ENCODE measurements at regions not wholly inside any gene's neighbourhood (a gene's known extent, or its start where the extent isn't known, plus 50 kb on each side); places are given as distances from the start of the nearest gene placed in this dataset.

DNA sequence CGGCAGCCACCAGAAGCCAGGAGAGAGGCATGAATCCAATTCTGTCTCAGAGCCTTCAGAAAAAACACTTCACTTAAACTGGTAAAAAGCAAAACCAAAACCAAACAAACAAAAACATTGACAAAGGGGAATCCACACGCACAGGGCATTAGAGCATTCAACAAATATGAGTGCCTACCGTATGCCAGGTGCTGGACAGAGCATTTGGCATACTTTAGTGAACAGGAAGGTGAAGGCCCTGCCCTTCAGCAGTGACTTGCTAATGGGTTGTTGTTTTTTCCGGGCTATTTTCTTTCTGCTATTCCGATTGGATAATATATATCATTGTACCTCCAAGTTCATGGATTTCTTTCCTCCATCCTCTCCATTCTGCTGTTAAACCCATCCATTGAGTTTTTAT is 71.7 kb upstream of the RUFY1 start:
- 63% methylated on average over 2 of the region's 5 CpGs for WGBS (ENCODE audit: insufficient coverage)
- no peak overlapping the region for H3K4me3 ChIP-seq (ENCODE audit: low read length)
- DNase-seq = no peak
- peaks cover 4% of the 10 kb centered on the region for H3K4me1 ChIP-seq (ENCODE audit: control insufficient read depth, insufficient read depth, low read length)
- peaks cover 2% of the 10 kb centered on the region for H3K9me3 ChIP-seq (replicated peaks; ENCODE audit: control insufficient read depth, low read depth, low read length)
- H3K27me3 ChIP-seq (ENCODE audit: control insufficient read depth, insufficient read depth, low read length) = peaks cover 2% of the 10 kb centered on the region
- no peaks in the 10 kb centered on the region for H3K36me3 ChIP-seq (ENCODE audit: control insufficient read depth, insufficient read depth, low read length)
- no peak overlapping the region for H3K27ac ChIP-seq (ENCODE audit: low read length)

DNA sequence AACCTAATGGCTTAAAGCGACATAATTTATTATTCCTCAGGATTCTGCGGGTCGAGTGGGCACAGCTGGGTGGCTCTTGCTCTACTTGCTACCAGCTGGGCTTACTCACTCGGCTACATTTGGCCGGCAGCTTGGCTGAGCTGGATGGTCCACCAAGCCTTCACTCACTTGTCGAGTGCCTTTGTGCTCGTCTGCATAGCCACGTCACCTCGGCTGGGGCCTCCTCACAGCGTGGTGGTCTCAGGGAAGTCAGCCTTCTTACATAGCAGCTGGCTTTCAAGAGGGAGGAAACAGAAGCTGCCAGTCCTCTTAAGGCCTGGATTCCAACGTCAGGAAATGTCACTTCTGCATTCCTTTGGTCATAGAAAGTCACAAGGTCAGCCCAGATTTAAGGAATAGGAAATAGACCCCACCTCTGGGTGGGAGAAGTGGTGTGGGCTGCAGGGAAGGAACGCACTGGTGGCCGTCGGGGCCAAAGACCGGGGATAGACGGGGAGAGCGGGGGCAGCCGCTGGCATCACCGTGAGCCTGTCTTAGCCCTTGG is 75.1 kb upstream of the RUFY1 start:
- peak; percentile 33 for DNase-seq
- peaks cover 2% of the 10 kb centered on the region for H3K27me3 ChIP-seq (ENCODE audit: control insufficient read depth, insufficient read depth, low read length)
- no peak overlapping the region for H3K27ac ChIP-seq (ENCODE audit: low read length)
- WGBS (ENCODE audit: insufficient coverage) = 58% methylated on average over 19 of the region's 19 CpGs
- peaks cover 4% of the 10 kb centered on the region for H3K4me1 ChIP-seq (ENCODE audit: control insufficient read depth, insufficient read depth, low read length)
- no peaks in the 10 kb centered on the region for H3K9me3 ChIP-seq (replicated peaks; ENCODE audit: control insufficient read depth, low read depth, low read length)
- no peaks in the 10 kb centered on the region for H3K36me3 ChIP-seq (ENCODE audit: control insufficient read depth, insufficient read depth, low read length)
- H3K4me3 ChIP-seq (ENCODE audit: low read length) = no peak overlapping the region

DNA sequence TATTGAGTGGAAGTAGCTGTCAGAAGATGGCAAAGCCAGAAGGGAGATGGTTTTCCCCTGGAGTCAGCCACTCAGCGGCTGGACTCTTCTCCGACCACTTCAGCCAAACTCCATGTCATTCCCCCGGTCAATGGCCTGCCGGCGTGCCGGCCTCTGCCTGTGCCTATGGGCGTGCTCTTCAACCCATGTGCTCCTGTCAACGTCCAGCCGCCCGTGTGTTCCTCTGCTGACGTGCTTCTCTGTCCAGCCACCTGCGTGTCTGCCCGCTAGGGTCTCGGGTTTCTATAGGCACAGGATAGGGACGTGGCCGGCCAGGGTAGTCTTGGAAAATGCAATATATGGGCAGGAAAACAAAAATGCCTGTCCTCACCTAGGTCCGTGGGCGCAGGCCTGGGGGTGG is 77.7 kb upstream of the RUFY1 start:
- Histone ChIP-seq H3K9me3 (replicated peaks; ENCODE audit: control insufficient read depth, low read depth, low read length) (no peaks in the 10 kb centered on the region), H3K4me3 (ENCODE audit: low read length) (no peak overlapping the region), H3K27me3 (ENCODE audit: control insufficient read depth, insufficient read depth, low read length) (peaks cover 2% of the 10 kb centered on the region), H3K27ac (ENCODE audit: low read length) (no peak overlapping the region), H3K4me1 (ENCODE audit: control insufficient read depth, insufficient read depth, low read length) (peaks cover 4% of the 10 kb centered on the region), H3K36me3 (ENCODE audit: control insufficient read depth, insufficient read depth, low read length) (no peaks in the 10 kb centered on the region)
- no peak for DNase-seq
- 70% methylated on average over 13 of the region's 18 CpGs for WGBS (ENCODE audit: insufficient coverage)

DNA sequence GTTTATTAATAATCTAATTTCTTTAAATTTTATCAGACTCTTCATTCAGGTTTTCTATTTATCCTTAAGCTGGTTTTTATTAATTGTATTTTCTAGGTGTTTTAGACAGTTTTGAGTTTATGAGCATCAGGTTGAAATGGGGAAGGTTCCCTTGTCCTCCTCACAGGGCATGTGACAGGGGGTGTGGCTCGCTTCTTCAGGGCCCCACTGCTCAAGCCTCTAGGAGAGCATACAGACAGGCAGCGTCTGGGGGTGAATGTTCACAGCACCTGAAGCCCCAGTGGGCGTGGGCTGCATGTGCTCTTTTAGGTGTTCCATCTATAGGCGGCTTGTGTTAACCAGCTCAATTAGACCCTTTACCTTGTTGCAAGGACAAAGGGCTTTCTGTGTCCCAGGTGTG is 78.2 kb upstream of the RUFY1 start:
- Histone ChIP-seq H3K36me3 (ENCODE audit: control insufficient read depth, insufficient read depth, low read length) (no peaks in the 10 kb centered on the region), H3K4me1 (ENCODE audit: control insufficient read depth, insufficient read depth, low read length) (peaks cover 4% of the 10 kb centered on the region), H3K27ac (ENCODE audit: low read length) (no peak overlapping the region), H3K9me3 (replicated peaks; ENCODE audit: control insufficient read depth, low read depth, low read length) (no peaks in the 10 kb centered on the region), H3K4me3 (ENCODE audit: low read length) (no peak overlapping the region), H3K27me3 (ENCODE audit: control insufficient read depth, insufficient read depth, low read length) (peaks cover 2% of the 10 kb centered on the region)
- 59% methylated on average over 4 of the region's 4 CpGs for WGBS (ENCODE audit: insufficient coverage)
- DNase-seq = no peak

DNA sequence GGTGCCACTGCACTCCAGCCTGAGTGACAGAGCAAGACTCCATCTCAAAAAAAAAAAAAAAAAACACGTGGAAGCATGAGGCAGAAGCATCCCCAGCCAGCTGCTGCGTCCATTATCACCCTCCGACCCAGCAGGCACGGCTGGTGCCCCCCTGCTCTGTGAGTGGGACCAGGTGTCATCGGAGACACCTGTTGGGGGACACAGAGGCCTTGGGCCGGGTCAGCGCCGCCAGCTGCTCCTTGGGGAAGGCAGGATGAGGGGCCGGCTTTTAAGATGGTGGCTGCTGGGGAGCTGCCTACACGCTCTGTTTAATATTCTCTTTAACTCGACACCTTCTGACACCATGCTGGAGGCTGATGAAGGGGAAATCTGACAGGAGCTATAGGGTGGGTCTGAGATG is 80.2 kb upstream of the RUFY1 start:
- Histone ChIP-seq H3K36me3 (ENCODE audit: control insufficient read depth, insufficient read depth, low read length) (no peaks in the 10 kb centered on the region), H3K4me3 (ENCODE audit: low read length) (no peak overlapping the region), H3K4me1 (ENCODE audit: control insufficient read depth, insufficient read depth, low read length) (peaks cover 2% of the 10 kb centered on the region), H3K27ac (ENCODE audit: low read length) (no peak overlapping the region), H3K27me3 (ENCODE audit: control insufficient read depth, insufficient read depth, low read length) (no peaks in the 10 kb centered on the region), H3K9me3 (replicated peaks; ENCODE audit: control insufficient read depth, low read depth, low read length) (no peaks in the 10 kb centered on the region)
- DNase-seq = no peak
- 59% methylated on average over 9 of the region's 11 CpGs for WGBS (ENCODE audit: insufficient coverage)

DNA sequence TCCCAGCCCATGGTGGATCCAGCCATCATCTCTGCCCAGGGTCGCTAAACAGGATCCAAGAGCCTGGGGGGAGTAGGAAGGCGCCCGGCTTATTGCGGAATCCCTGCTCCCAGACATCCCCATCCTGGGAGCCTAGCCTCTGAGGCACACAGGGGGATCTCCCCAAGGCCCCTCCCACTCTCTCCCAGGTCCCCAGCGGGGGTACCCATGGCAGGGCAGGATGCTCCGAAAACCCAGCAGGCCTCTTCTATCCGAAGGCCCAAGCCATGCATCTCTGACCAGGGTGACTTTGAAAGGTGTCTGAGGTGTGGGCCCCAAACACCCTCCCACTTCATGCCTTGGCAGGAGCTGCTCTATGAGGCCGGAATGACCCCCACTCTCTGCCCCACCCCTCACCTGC is 81.7 kb upstream of the RUFY1 start:
- Histone ChIP-seq H3K9me3 (replicated peaks; ENCODE audit: control insufficient read depth, low read depth, low read length) (peaks cover 3% of the 10 kb centered on the region), H3K27me3 (ENCODE audit: control insufficient read depth, insufficient read depth, low read length) (no peaks in the 10 kb centered on the region), H3K36me3 (ENCODE audit: control insufficient read depth, insufficient read depth, low read length) (no peaks in the 10 kb centered on the region), H3K4me3 (ENCODE audit: low read length) (no peak overlapping the region), H3K27ac (ENCODE audit: low read length) (no peak overlapping the region), H3K4me1 (ENCODE audit: control insufficient read depth, insufficient read depth, low read length) (no peaks in the 10 kb centered on the region)
- DNase-seq = no peak
- WGBS (ENCODE audit: insufficient coverage) = 52% methylated on average over 3 of the region's 8 CpGs

DNA sequence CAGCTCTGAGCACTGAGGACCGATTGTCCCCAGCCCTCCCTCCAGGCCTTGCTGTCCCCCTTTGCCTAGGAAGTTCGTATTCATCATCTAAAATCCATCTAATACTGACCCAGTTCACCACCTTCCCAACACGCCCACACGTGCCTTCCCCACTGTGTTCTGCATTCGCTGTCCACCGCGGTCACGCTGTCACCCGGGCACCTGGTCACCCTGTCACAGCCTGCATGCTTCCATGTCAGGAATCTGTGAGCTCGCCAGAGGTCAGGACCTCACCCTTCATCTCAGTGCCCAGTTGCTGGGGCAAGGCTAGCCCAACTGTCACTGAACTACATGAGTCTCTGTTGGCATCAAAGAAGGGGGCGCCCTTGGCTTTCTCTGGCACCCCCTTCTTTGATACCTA is 82.9 kb upstream of the RUFY1 start:
- Histone ChIP-seq H3K4me3 (ENCODE audit: low read length) (no peak overlapping the region), H3K4me1 (ENCODE audit: control insufficient read depth, insufficient read depth, low read length) (no peaks in the 10 kb centered on the region), H3K9me3 (replicated peaks; ENCODE audit: control insufficient read depth, low read depth, low read length) (peaks cover 3% of the 10 kb centered on the region), H3K27me3 (ENCODE audit: control insufficient read depth, insufficient read depth, low read length) (no peaks in the 10 kb centered on the region), H3K36me3 (ENCODE audit: control insufficient read depth, insufficient read depth, low read length) (no peaks in the 10 kb centered on the region), H3K27ac (ENCODE audit: low read length) (no peak overlapping the region)
- no peak for DNase-seq
- 90% methylated on average over 10 of the region's 11 CpGs for WGBS (ENCODE audit: insufficient coverage)

DNA sequence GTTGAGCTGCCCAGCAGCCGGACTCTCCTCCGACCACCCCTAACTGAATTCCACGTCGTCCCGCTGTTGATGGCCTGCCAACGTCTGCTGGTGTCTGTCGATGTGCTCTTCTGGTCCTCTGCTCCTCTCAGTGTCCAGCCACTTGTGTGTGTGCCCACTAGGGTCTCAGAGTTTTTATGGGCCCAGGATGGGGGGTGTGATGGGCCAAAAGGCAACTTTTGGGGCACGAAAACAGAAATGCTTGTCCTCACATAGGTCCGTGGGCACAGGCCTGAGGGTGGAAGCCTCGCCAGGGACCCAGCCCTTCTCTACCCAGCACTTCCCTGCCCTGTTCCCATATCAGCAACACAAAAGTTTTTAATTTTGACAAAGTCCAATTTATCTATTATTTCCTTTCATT is 85.7 kb upstream of the RUFY1 start:
- Histone ChIP-seq H3K4me1 (ENCODE audit: control insufficient read depth, insufficient read depth, low read length) (no peaks in the 10 kb centered on the region), H3K27ac (ENCODE audit: low read length) (no peak overlapping the region), H3K36me3 (ENCODE audit: control insufficient read depth, insufficient read depth, low read length) (no peaks in the 10 kb centered on the region), H3K27me3 (ENCODE audit: control insufficient read depth, insufficient read depth, low read length) (no peaks in the 10 kb centered on the region), H3K9me3 (replicated peaks; ENCODE audit: control insufficient read depth, low read depth, low read length) (peaks cover 3% of the 10 kb centered on the region), H3K4me3 (ENCODE audit: low read length) (no peak overlapping the region)
- WGBS (ENCODE audit: insufficient coverage) = 85% methylated on average over 10 of the region's 10 CpGs
- DNase-seq = no peak

DNA sequence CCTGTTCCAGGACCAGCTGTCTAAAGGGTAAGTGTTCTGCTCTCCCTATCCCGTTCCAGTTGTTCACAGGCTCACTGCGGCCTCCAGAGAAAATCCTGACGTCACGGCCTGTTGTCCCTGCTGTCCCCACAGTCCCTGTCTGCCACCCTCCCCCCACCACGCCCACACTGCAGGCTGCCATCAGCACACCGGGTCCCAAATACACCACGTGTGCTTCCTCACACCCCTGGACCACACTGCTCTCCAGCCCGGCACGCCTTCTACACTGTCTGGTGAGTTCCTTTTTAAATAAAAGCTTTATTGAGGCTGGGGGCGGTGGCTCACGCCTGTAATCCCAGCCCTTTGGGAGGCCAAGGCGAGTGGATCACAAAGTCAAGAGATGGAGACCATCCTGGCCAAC is 88.3 kb upstream of the RUFY1 start:
- Histone ChIP-seq H3K27ac (ENCODE audit: low read length) (no peak overlapping the region), H3K4me3 (ENCODE audit: low read length) (no peak overlapping the region), H3K4me1 (ENCODE audit: control insufficient read depth, insufficient read depth, low read length) (no peaks in the 10 kb centered on the region), H3K36me3 (ENCODE audit: control insufficient read depth, insufficient read depth, low read length) (no peaks in the 10 kb centered on the region), H3K9me3 (replicated peaks; ENCODE audit: control insufficient read depth, low read depth, low read length) (peaks cover 3% of the 10 kb centered on the region), H3K27me3 (ENCODE audit: control insufficient read depth, insufficient read depth, low read length) (no peaks in the 10 kb centered on the region)
- no peak for DNase-seq
- WGBS (ENCODE audit: insufficient coverage) = 76% methylated on average over 10 of the region's 12 CpGs

DNA sequence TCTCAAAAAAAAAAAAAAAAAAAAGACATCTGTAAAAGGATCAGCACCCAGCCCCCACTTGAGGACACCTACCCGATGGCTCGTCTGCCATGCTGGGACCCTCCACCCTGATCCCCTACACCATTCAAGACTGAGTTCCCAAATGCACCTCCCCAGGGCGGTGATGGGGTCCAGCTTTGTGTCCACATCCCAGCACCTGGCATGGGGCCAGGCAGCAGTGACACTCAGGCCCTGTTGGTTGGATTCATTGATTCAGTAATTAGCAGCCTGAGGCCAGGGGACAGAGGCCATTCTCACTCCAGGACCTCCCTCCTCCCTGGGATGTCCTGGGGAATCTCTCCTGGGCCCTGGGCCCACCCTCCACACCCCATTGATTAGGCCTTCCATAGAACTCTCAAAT is 88.8 kb upstream of the RUFY1 start:
- DNase-seq = no peak
- Histone ChIP-seq H3K27me3 (ENCODE audit: control insufficient read depth, insufficient read depth, low read length) (no peaks in the 10 kb centered on the region), H3K4me3 (ENCODE audit: low read length) (no peak overlapping the region), H3K4me1 (ENCODE audit: control insufficient read depth, insufficient read depth, low read length) (no peaks in the 10 kb centered on the region), H3K36me3 (ENCODE audit: control insufficient read depth, insufficient read depth, low read length) (no peaks in the 10 kb centered on the region), H3K27ac (ENCODE audit: low read length) (no peak overlapping the region), H3K9me3 (replicated peaks; ENCODE audit: control insufficient read depth, low read depth, low read length) (peaks cover 3% of the 10 kb centered on the region)
- WGBS (ENCODE audit: insufficient coverage) = 93% methylated on average over 2 of the region's 3 CpGs

DNA sequence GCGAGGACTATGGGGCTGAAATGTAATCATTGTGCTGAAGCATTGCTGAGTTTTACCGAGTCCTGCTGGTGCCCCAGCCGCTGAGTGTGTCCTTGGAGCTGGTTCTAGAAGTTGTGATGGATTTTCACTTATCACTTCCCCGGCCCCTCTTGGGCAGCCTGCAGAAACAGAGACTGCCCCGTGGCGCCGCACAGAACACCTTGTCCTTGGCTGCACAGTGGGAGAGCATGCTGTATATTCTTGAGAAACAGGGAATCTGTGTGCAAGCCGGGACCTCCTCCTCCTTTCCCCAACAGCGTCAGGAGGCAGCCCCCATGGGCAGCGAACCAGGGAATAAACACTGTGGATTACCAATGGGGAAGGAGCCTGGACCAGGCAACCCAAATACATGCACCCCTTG is 90.6 kb upstream of the RUFY1 start:
- WGBS (ENCODE audit: insufficient coverage) = 69% methylated on average over 4 of the region's 10 CpGs
- DNase-seq = peak; percentile 17
- Histone ChIP-seq H3K36me3 (ENCODE audit: control insufficient read depth, insufficient read depth, low read length) (no peaks in the 10 kb centered on the region), H3K4me3 (ENCODE audit: low read length) (no peak overlapping the region), H3K27ac (ENCODE audit: low read length) (no peak overlapping the region), H3K27me3 (ENCODE audit: control insufficient read depth, insufficient read depth, low read length) (no peaks in the 10 kb centered on the region), H3K4me1 (ENCODE audit: control insufficient read depth, insufficient read depth, low read length) (no peaks in the 10 kb centered on the region), H3K9me3 (replicated peaks; ENCODE audit: control insufficient read depth, low read depth, low read length) (no peaks in the 10 kb centered on the region)
